Adrenal gland (tissue), 9 donors: ENCODE measurements at regions not wholly inside any gene's neighbourhood (a gene's known extent, or its start where the extent isn't known, plus 50 kb on each side); places are given as distances from the start of the nearest gene placed in this dataset.

Source experiments
- DNase-seq, 7 donors: peaks; one replicate each; pipeline ENCODE4 v3.0.0-alpha.2; 2019 to 2020
- H3K27ac ChIP-seq, 5 donors: fragments of 200-600 bp; sonication (generic) in 4 of 5; 1 replicate in 3 of 5; 2 replicates in 2 of 5; pipeline versions ENCODE4 v1.5.1 to v1.8.0; 2016 to 2020; ENCODE audit warnings: mild to moderate bottlenecking in 1 of 5
- H3K27me3 ChIP-seq: fragments of 200-600 bp; 2 replicates; pipeline ENCODE4 v1.8.0; 2021
- H3K36me3 ChIP-seq, 2 donors: fragments of 200-600 bp; replicated peaks in 1 of 2; 1 replicate in 1 of 2; 2 replicates in 1 of 2; pipeline versions ENCODE4 v1.5.1 to v1.8.0; 2018 to 2022
- H3K4me1 ChIP-seq, 2 donors: fragments of 200-600 bp; replicated peaks in 1 of 2; 1 replicate in 1 of 2; 2 replicates in 1 of 2; pipeline versions ENCODE4 v1.5.1 to v1.8.0; 2018 to 2021
- H3K4me3 ChIP-seq, 4 donors: fragments of 200-600 bp; sonication (generic) in 3 of 4; one replicate each; pipeline ENCODE4 v1.5.1; 2016 to 2018
- H3K9me3 ChIP-seq, 3 donors: fragments of 200-600 bp; sonication (generic) in 1 of 3; replicated peaks in 1 of 3; 1 replicate in 2 of 3; 2 replicates in 1 of 3; pipeline versions ENCODE4 v1.5.1 to v1.8.0; 2016 to 2021
- POLR2A ChIP-seq, 2 donors: fragments of 450-650 bp; IDR thresholded peaks; one replicate each; pipeline ENCODE4 v1.6.1; 2017; ENCODE audit warnings: antibody characterized with exemption in 2 of 2, mild to moderate bottlenecking in 2 of 2, moderate library complexity in 1 of 2
- WGBS, 4 donors: extraction: QIAGEN DNeasy Blood & Tissue Kit in 2 of 4; methylation state at CpG; one replicate each; pipeline versions ENCODE4 v1.1.5 to v1.1.7; 2013 to 2017; 5-methylcytosine and 5-hydroxymethylcytosine counted together
- intact Hi-C, 2 donors: fragments of 100-400 bp; cut with DNase I; formaldehyde crosslinking; loops; one replicate each; pipeline versions ENCODE4 v1.14.1 to v1.15.0; 2022 to 2023
- TF ChIP-seq, protein P1 (sequence below), 6 experiments: fragments of 450-650 bp in 4 of 6; fragments of 200-600 bp in 2 of 6; sonication (generic) in 1 of 6; IDR thresholded peaks; 1 replicate in 5 of 6; 2 replicates in 1 of 6; pipeline versions ENCODE4 v1.5.1 to v1.8.0; 2016 to 2021; ENCODE audit warnings: antibody characterized with exemption in 6 of 6, mild to moderate bottlenecking in 2 of 6, moderate library complexity in 1 of 6
- donor health status: healthy with polysubstance abuse.
- donor health status: Bipolar disorder and iron deficiency.
- donor health status: DM: yes; HTN: yes; CAD: no.
- donor health status: DM: no; HTN: no; CAD: no.
- donor health status: DM: no; HTN: no; CAD: no.

- Histone ChIP-seq H3K27ac (no peak overlapping the region), H3K36me3 (no peaks in the 10 kb centered on the region)
- intact Hi-C loops = no loop called here
These were observed 231.9 kb upstream of the CTSO start for GRCh38 chr4:156185514-156186055.

GRCh38 chr4:156182269-156182668 is 228.6 kb upstream of the CTSO start:
- intact Hi-C loops = no loop called here
- TF ChIP-seq, protein P1, sequence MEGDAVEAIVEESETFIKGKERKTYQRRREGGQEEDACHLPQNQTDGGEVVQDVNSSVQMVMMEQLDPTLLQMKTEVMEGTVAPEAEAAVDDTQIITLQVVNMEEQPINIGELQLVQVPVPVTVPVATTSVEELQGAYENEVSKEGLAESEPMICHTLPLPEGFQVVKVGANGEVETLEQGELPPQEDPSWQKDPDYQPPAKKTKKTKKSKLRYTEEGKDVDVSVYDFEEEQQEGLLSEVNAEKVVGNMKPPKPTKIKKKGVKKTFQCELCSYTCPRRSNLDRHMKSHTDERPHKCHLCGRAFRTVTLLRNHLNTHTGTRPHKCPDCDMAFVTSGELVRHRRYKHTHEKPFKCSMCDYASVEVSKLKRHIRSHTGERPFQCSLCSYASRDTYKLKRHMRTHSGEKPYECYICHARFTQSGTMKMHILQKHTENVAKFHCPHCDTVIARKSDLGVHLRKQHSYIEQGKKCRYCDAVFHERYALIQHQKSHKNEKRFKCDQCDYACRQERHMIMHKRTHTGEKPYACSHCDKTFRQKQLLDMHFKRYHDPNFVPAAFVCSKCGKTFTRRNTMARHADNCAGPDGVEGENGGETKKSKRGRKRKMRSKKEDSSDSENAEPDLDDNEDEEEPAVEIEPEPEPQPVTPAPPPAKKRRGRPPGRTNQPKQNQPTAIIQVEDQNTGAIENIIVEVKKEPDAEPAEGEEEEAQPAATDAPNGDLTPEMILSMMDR (IDR thresholded peaks at IDR 0.05) = no peak
- TF ChIP-seq POLR2A (IDR thresholded peaks at IDR 0.05) = no peak
- WGBS, 4 donors = 62 to 83% (median 71%) methylated on average over 1 of the region's 1 CpG

More at GRCh38 chr4:156185514-156186055, 231.9 kb upstream of the CTSO start:
- Histone ChIP-seq H3K9me3 (no peaks in the 10 kb centered on the region), H3K4me3 (no peak overlapping the region), H3K27me3 (no peaks in the 10 kb centered on the region), H3K4me1 (no peaks in the 10 kb centered on the region)
- no peak for TF ChIP-seq POLR2A (IDR thresholded peaks at IDR 0.05)
- TF ChIP-seq, protein P1 (IDR thresholded peaks at IDR 0.05) = no peak
- no peak for DNase-seq
- 82 to 88% (median 84%) methylated on average over 4 of the region's 4 CpGs for WGBS, 4 donors

DNA sequence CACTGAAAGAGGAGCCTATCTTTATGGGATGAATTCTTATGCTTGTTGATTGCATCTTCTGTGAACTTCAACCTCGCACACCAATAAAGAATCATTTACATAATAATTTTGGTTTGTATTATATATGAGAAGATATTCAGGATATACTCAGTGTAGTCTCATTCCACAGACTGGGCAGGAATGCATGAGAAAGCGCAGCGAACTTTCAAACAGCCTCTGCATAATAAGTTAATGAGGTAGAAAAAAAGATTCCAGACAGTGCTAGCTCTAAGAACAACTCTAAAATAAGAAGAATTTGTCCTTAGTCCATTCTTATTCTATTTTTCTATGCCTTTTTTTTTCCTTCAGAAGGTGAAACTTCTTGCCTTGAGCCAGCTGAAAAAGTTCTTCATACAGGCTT is 224.3 kb upstream of the CTSO start:
- Histone ChIP-seq H3K9me3 (no peaks in the 10 kb centered on the region), H3K27ac (no peak overlapping the region), H3K36me3 (no peaks in the 10 kb centered on the region), H3K4me3 (no peak overlapping the region), H3K4me1 (no peaks in the 10 kb centered on the region), H3K27me3 (peaks cover 5% of the 10 kb centered on the region)
- DNase-seq = no peak
- no peak for TF ChIP-seq POLR2A (IDR thresholded peaks at IDR 0.05)
- TF ChIP-seq, protein P1 (IDR thresholded peaks at IDR 0.05) = no peak
- 84 to 90% (median 87%) methylated on average over 3 of the region's 3 CpGs for WGBS, 4 donors
- intact Hi-C loops = no loop called here

More at GRCh38 chr4:156182269-156182668, 228.6 kb upstream of the CTSO start:
- DNase-seq = no peak
- H3K4me3 ChIP-seq = no peak overlapping the region
- no peak overlapping the region for H3K27ac ChIP-seq
- no peaks in the 10 kb centered on the region for H3K27me3 ChIP-seq
- H3K4me1 ChIP-seq = no peaks in the 10 kb centered on the region
- no peaks in the 10 kb centered on the region for H3K36me3 ChIP-seq
- H3K9me3 ChIP-seq = no peaks in the 10 kb centered on the region

DNA sequence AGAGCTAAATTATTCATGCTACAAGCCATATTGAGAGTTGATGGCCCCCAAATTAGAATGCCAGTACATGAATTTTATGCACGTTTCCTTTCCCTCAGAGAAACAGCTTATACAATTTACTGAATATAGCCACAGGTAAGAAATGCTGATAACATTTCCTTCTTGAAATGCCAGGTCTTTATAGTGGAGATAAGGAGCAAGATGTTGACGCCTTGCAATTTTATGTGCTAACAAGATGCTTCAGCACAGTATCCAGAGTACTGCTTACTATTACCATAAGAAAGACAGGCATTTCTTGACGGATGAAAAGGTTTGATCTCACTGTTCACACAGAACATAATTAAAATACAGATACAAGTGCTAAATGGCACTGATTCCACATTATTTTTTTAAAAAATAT is 223.2 kb upstream of the CTSO start:
- no peak overlapping the region for H3K27ac ChIP-seq
- no peak for DNase-seq
- TF ChIP-seq POLR2A (IDR thresholded peaks at IDR 0.05) = no peak
- TF ChIP-seq, protein P1 (IDR thresholded peaks at IDR 0.05) = no peak
- intact Hi-C loops = no loop called here
- H3K4me3 ChIP-seq = no peak overlapping the region
- no peaks in the 10 kb centered on the region for H3K36me3 ChIP-seq
- no peaks in the 10 kb centered on the region for H3K4me1 ChIP-seq
- no peaks in the 10 kb centered on the region for H3K9me3 ChIP-seq
- peaks cover 5% of the 10 kb centered on the region for H3K27me3 ChIP-seq
- WGBS, 4 donors = 73 to 76% (median 74%) methylated on average over 3 of the region's 3 CpGs
